Heart left ventricle (tissue), 16 donors: ENCODE measurements at regions not wholly inside any gene's neighbourhood (a gene's known extent, or its start where the extent isn't known, plus 50 kb on each side); places are given as distances from the start of the nearest gene placed in this dataset.

Experiments
- ATAC-seq, 4 donors: fragments of 200-7000 bp; cut with Tn5 transposase; one replicate each; pipeline ENCODE4 v1.9.1; 2020 to 2022; ENCODE audit warnings: moderate library complexity in 4 of 4, mild to moderate bottlenecking in 3 of 4, moderate number of reproducible peaks in 1 of 4
- DNase-seq, 5 donors: peaks; one replicate each; pipeline ENCODE4 v3.0.0-alpha.2; 2020
- H3K27ac ChIP-seq, 12 donors: fragments of 200-600 bp; sonication (generic) in 4 of 12; one replicate each; pipeline versions ENCODE4 v1.5.0 to v1.8.0; 2016 to 2022; ENCODE audit warnings: mild to moderate bottlenecking in 2 of 12
- H3K27me3 ChIP-seq, 9 donors: fragments of 200-600 bp; sonication (generic) in 2 of 9; one replicate each; pipeline versions ENCODE4 v1.5.1 to v1.8.0; 2016 to 2022; ENCODE audit warnings: mild to moderate bottlenecking in 3 of 9
- H3K36me3 ChIP-seq, 9 donors: fragments of 200-600 bp; sonication (generic) in 2 of 9; one replicate each; pipeline versions ENCODE4 v1.5.0 to v1.8.0; 2018 to 2022; ENCODE audit warnings: mild to moderate bottlenecking in 2 of 9
- H3K4me1 ChIP-seq, 12 donors: fragments of 200-600 bp; sonication (generic) in 4 of 12; one replicate each; pipeline versions ENCODE4 v1.5.0 to v1.8.0; 2016 to 2022; ENCODE audit warnings: mild to moderate bottlenecking in 3 of 12
- H3K4me3 ChIP-seq, 12 donors: fragments of 200-600 bp; sonication (generic) in 4 of 12; one replicate each; pipeline versions ENCODE4 v1.5.0 to v1.8.0; 2017 to 2022; ENCODE audit warnings: mild to moderate bottlenecking in 9 of 12, moderate library complexity in 4 of 12
- H3K9me3 ChIP-seq, 12 donors: fragments of 200-600 bp; sonication (generic) in 4 of 12; one replicate each; pipeline versions ENCODE4 v1.5.0 to v1.8.0; 2016 to 2022; ENCODE audit warnings: mild to moderate bottlenecking in 1 of 12
- CTCF ChIP-seq, 12 donors: fragments of 200-600 bp; sonication (generic) in 4 of 12; IDR thresholded peaks; one replicate each; pipeline versions ENCODE4 v1.5.0 to v1.8.0; 2018 to 2022; ENCODE audit warnings: antibody characterized with exemption in 12 of 12, mild to moderate bottlenecking in 5 of 12
- POLR2A ChIP-seq, 2 donors: fragments of 450-650 bp; IDR thresholded peaks; one replicate each; pipeline ENCODE4 v1.6.1; 2017; ENCODE audit warnings: antibody characterized with exemption in 2 of 2, mild to moderate bottlenecking in 2 of 2, moderate library complexity in 2 of 2
- WGBS, 4 donors: extraction: QIAGEN DNeasy Blood & Tissue Kit in 2 of 4; methylation state at CpG; one replicate each; pipeline versions ENCODE4 v1.1.5 to v1.1.7; 2013 to 2018; 5-methylcytosine and 5-hydroxymethylcytosine counted together
- intact Hi-C, 10 donors: fragments of 100-400 bp; cut with DNase I; formaldehyde crosslinking; loops; one replicate each; pipeline versions ENCODE4 v1.11.1 to v1.14.2; 2022
- donor health status: ischemic (EF 13 %, LVEDD 7.1; RV severe dilation, severe dysfunction).
- donor health status: healthy with polysubstance abuse.
- donor health status: DM: no; HTN: yes; CAD: no.
- donor health status: DM: no; HTN: no; CAD: no.
- donor health status: ischemic (EF 25% LVEDD 6.9; RV normal size, moderate dysfunction).
- donor health status: ischemic (EF 25% LVEDD 5.7; RV mildly dilated, moderate dysfunction).
- donor health status: healthy.
- donor health status: DM: yes; HTN: yes; CAD: no.
- donor health status: ischemic (EF 35%, LVEDD 5.7; RV mildly dilated, moderate dysfunction).
- donor health status: nonischemic (EF 11% LVEDD 7.7; RV severe dilation, severe dysfunction).
- donor health status: DM: yes; HTN: yes; CAD: no.
- donor health status: PGD.
- donor health status: ischemic (EF 29% LVEDD 5.4; RV normal size, mild dysfunction).
- donor health status: nonischemic (EF 23%, LVEDD 6.1; RV moderate dilation, normal function).

GRCh38 chr5:10046676-10047075, 203.0 kb downstream of the ATPSCKMT start:
- ATAC-seq (no peak), DNase-seq (no peak)
- Histone ChIP-seq H3K4me3 (no peak overlapping the region), H3K27ac (no peak overlapping the region), H3K36me3 (no peaks in the 10 kb centered on the region), H3K4me1 (no peaks in the 10 kb centered on the region), H3K9me3 (peaks cover 0 to 12% (median 4%) of the 10 kb centered on the region in 12 donors), H3K27me3 (no peaks in the 10 kb centered on the region)
- TF ChIP-seq POLR2A (IDR thresholded peaks at IDR 0.05) = no peak
- no peak for TF ChIP-seq CTCF (IDR thresholded peaks at IDR 0.05)
- intact Hi-C loops = no loop called here
- WGBS, 4 donors = 68 to 73% (median 69%) methylated on average over 7 of the region's 7 CpGs

DNA sequence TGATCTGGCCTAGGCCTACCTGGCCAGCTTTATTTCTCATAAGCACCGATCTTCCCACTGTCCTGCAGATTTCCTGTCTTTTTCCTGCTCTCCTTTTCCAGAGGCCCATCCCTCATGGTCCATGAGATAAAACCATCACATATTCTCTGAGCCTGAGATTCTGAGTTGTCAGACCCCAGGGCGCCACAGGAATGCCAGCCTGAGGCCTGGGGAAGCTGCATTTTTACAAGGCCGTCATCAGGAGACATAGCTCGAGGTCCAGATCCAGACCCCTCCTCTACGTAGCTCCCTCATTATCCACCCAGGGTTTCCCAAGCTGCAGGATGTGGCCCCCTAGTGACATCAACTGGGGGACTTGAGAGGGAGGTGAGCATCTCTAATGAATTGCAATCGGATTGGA, 204.3 kb downstream of the ATPSCKMT start:
- no peak overlapping the region for H3K4me3 ChIP-seq
- H3K9me3 ChIP-seq = no peaks in the 10 kb centered on the region
- intact Hi-C loops = no loop called here
- TF ChIP-seq CTCF (IDR thresholded peaks at IDR 0.05) (no peak), POLR2A (IDR thresholded peaks at IDR 0.05) (no peak)
- H3K27me3 ChIP-seq = no peaks in the 10 kb centered on the region
- DNase-seq = no peak
- H3K4me1 ChIP-seq = no peaks in the 10 kb centered on the region
- no peak overlapping the region for H3K27ac ChIP-seq
- H3K36me3 ChIP-seq = no peaks in the 10 kb centered on the region
- ATAC-seq = no peak
- WGBS, 4 donors = 82 to 89% (median 84%) methylated on average over 6 of the region's 6 CpGs

GRCh38 chr5:10036136-10036815, 213.4 kb downstream of the ATPSCKMT start:
- DNase-seq (no peak), ATAC-seq (no peak)
- H3K9me3 ChIP-seq = no peaks in the 10 kb centered on the region
- no peaks in the 10 kb centered on the region for H3K4me1 ChIP-seq
- WGBS, 4 donors = 88 to 94% (median 89%) methylated on average over 3 of the region's 3 CpGs
- intact Hi-C loops = no loop called here
- no peaks in the 10 kb centered on the region for H3K27me3 ChIP-seq
- no peak overlapping the region for H3K4me3 ChIP-seq
- TF ChIP-seq CTCF (IDR thresholded peaks at IDR 0.05) (no peak), POLR2A (IDR thresholded peaks at IDR 0.05) (no peak)
- no peaks in the 10 kb centered on the region for H3K36me3 ChIP-seq
- no peak overlapping the region for H3K27ac ChIP-seq

DNA sequence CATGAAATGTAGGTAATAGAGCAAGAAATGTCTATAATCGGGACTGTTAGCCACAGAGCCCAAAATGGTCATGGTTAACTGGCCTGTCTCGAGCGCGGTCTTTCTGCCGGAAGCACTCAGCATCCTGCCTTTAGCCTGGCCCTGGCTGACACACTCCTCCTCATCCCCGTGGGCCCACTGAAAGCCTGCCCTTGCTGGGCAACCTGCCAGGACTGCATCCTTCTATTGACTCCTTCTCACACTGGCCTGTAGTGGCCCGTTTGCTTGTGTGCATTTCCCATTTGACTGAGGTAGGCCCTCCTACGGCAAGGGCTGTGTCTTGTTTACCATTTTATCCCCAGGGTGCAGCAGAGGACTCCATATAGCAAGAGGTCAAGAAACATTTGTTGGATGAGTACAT, 215.7 kb downstream of the ATPSCKMT start:
- TF ChIP-seq CTCF (IDR thresholded peaks at IDR 0.05) = no peak
- no peak for TF ChIP-seq POLR2A (IDR thresholded peaks at IDR 0.05)
- WGBS, 4 donors = 29 to 56% (median 44%) methylated on average over 5 to 8 of the region's 8 CpGs
- Histone ChIP-seq H3K4me1 (no peaks in the 10 kb centered on the region), H3K27ac (no peak overlapping the region), H3K9me3 (peaks cover 0 to 6% (median 0%) of the 10 kb centered on the region in 12 donors), H3K4me3 (no peak overlapping the region), H3K36me3 (no peaks in the 10 kb centered on the region), H3K27me3 (no peaks in the 10 kb centered on the region)
- intact Hi-C loops = no loop called here
- DNase-seq (peak; percentile 24 to 74 (median 55)), ATAC-seq (peak in 2 of 4 donors; percentile 26 to 41)
